Globus pallidus (tissue), 1 donor: ENCODE measurements at regions not wholly inside any gene's neighbourhood (a gene's known extent, or its start where the extent isn't known, plus 50 kb on each side); places are given as distances from the start of the nearest gene placed in this dataset.

ENCODE experiments used
- DNase-seq: peaks from one replicate; pipeline ENCODE4 v3.0.0-alpha.2; 2015; ENCODE audit warnings: low spot score

DNA sequence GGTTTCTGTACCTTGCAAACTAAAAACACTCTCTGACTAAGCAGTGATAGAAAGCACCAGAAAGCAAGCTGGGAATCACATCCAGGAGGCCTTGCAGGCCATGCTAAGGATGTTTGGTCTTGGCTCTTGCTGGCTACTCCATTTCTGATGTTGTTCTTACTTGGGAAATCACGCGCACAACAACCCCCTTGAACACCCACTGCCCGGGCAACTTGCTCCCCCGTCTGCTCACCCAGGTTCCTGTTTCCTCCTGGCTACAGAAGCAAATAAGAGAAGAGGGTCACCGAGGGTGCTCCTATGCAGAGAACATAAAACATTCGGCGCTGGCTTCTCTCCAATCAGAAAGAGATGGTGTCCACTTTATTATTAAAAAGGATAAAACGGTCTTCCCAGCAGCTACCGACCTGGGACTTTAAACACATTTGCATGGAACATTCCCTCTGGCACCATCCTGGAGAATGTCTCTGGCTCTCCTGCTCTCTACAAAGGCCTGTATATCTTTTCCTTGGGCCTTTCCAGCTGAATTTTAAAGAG lies 271.2 kb upstream of the RPL38 start:
- no peak for DNase-seq

DNA sequence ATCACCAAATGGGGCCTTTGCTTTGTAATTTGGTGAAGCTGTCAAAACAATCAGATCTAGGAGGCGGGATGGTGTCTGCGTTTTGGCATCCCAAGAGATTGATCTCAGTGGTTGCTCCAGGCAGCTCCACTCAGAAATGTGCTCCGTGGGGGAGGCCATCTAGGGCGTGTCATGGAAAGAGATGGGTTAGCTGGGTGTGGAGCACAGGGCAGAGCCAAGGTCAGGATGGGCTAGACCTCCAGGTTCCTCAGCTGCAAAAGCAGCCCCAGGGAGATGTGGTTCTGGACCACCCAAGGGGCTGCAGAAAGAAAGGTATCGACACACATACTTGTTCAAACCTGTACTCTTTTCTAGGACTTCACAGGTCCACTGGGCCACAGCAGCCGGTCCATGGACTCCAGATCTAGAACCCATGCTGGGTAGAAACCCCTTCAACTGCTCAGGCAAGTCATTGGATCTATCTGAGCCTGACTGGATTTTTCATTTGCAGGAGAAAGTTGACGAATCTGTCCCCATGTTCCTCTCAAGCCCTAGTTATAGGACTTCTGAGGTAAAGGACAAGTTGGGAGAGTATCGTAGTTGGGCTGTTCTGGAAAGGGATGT lies 270.2 kb upstream of the RPL38 start:
- DNase-seq: no peak

DNA sequence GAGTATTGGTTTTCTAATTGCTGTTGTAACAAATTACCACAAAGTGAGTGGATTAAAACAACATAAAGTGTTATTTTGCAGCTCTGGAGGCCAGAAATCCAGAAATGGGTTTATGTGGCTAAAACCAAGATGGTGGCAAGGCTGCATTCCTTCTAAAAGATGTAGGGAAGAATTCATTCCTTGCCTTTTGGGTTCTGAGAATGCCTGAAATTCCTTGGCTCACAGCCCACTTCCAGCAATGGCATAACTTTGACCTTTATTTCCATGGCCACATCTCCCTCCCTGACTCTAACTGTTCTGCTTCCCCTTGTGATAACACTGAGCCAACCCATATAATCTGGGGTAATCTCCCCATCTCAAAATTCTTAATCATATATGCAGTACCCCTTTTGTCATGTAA lies 269.6 kb upstream of the RPL38 start:
- DNase-seq: no peak

DNA sequence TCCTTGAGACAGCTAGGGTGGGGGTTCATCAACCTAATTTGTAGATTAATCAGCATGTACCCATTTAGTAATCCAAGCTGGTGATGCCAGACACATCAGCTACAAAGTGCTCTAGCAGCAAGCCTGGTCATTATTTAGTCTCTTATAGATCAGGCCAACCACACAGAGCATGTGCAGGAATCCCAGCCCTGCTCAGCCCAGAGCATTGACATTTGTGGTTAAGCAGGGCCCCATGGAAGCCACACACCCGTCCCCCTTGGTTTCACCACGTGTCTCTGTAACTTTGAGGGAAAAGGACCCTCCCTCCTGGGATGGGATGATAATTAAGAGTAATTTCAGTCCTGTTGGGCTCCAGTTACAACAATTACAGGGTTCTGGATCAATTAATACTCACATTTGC lies 268.8 kb upstream of the RPL38 start:
- DNase-seq: no peak

DNA sequence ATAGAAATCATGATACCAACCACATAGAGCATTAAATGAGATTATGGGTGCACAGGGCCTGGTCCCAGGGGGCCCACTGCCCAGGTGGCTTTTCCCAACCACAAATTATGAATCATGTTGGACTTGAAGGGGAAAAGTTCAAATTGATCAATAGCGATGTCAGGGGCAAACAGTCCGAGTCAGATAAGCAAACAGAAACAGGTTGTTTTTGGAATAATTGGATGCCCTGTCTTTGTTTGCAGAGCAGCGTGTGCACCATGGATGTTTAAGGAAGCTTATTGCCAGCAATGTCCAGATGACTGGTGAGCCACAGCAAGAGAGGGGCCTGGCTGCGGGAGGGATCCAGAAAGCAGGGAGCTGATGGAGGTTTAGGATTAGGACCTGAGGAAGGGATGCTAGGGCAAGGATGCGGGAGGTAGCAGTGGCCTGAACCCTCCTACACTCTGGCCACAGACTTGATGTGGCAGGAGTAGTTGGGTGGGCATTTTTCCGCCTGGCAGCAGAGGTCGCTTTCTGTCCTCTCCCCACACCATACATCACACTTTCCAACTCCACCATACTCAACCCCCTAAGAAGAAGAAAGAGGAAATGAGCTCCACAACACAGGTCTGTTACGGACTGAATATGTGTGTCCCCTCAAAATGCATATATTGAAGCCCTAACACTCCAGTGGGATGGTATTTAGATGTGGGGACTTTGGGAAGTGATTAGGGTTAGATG lies 266.4 kb upstream of the RPL38 start:
- no peak for DNase-seq

GRCh38 chr17:73938706-73939105 lies 264.8 kb upstream of the RPL38 start:
- no peak for DNase-seq

GRCh38 chr17:73939806-73940205 lies 263.7 kb upstream of the RPL38 start:
- no peak for DNase-seq

GRCh38 chr17:73940511-73940910 lies 263.0 kb upstream of the RPL38 start:
- no peak for DNase-seq

DNA sequence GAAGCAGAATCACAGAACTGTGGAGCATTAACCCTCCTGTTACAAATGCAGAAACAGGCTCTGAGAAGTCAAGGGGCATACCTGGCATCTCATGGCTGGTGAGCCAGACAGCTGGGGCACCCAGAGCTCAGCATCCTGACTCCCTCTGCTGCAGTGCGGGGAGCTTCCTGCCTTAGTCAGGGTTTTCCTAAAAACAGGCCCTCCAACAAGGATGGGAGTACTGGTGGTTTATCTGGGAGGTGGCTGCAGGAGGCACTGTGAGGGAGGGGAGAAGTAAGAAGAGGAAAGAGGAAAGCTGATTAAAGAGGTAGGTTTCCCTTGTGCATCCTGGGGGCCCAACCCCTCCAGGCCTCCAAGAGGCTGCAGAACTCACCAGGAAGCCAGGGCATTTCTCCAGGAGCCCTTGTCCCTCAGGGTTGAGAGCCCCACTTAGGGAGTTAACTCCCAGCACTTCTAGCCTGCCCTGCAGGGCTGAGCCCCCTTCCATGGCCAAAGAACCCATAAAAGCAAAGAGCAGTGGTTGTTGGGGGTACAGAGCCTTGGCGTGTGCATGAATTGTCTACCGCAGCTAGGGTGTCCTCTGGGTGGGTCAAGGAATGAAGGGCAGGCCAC lies 261.5 kb upstream of the RPL38 start:
- no peak for DNase-seq

DNA sequence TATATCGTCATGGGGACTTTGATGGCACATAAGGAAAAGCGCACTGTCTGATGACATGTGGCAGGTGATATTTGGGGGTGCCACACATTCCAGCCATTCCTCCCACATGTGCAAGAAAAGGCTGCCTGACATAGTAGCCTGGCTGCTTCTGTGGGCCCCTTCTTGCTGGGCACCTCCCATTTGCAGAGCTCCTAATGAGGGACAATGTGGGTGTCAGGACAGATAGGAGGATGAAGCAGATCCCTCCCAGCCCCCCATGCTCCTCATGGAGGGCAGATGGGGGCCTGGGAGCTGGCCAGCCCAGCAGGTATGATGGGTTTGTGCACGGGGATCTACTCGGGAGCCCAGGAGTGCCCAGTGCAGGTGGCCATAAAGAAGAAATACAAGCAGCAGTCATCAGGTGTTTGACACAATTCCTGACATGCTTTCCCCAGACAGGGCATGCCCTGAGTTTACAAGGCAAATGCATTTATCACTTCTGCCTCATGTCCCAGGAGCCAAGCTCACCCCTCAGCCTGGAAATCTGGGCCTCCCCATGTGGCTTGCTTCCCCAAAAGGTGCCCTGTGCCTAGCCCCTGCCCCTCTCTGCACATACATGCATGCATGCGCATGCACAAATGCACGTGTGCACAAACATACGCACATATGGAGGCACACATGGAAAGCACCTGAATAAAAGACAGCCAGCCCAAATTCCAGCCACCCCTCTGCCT lies 260.6 kb upstream of the RPL38 start:
- no peak for DNase-seq

DNA sequence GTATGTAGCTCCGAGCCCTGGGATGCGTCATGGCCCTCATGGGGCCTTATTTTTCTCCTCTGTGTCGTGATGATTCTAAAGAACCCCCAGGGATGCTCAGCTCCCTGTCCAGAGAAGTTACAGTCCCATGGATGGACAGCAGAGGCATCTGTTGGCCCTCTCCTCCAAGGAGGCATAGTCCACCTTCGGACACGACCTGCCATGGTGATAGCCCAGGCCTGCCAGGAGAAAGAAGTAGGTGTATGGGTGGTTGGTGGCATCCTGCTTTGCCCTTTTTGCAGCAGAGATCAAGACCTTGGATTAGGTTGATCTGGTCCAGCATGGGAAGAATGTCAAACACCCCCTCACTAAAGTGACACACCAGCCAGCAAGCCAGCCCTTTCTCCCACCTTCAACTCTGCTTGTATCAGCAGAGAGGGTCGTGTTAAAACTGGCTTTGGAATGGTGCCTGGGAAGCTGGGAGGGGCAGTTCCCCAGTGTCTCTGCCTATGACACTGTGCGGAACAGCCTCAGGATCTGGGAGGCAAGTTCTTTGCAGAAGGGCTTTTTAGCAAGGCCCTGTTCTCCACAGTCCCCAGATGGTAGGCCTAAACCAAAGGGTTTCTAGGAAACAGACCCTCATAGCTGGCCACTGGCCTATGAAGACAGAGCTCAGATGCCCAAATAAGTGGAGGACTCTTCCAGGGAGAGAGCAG lies 259.9 kb upstream of the RPL38 start:
- DNase-seq: no peak

GRCh38 chr17:73944366-73944765 lies 259.1 kb upstream of the RPL38 start:
- no peak for DNase-seq

DNA sequence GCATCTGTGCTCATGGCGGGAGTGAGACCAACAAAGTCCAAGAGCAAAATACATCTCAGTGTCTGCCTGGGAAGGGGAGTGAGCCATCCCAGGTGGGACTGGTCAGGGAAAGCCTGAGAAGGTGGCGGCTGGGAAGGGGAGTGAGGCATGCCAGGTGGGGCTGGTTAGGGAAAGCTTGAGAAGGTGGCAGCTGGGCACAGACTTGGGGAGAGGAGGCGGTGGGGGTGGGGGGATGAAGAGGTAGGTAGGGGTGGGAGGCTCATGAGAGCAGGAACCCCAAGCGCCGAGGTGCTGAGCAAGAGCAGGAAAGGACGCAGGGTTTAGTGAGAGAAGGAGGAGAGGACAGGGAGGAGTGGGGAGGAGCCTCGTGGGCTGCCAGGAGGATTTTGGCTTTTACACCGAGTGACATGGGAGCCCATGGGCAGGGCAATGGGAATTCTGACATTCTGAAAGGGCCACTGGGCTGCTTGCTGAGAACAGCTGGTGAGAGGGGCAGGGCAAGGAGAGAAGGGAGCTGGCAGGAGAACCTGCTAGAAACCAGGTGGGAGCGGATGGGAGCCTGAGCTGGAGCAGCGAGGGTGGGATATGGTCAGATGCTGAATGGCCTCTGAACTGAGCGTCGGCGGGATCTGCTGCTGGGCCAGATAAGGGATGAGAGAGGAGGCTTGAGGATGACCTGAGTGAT lies 256.1 kb upstream of the RPL38 start:
- no peak for DNase-seq

DNA sequence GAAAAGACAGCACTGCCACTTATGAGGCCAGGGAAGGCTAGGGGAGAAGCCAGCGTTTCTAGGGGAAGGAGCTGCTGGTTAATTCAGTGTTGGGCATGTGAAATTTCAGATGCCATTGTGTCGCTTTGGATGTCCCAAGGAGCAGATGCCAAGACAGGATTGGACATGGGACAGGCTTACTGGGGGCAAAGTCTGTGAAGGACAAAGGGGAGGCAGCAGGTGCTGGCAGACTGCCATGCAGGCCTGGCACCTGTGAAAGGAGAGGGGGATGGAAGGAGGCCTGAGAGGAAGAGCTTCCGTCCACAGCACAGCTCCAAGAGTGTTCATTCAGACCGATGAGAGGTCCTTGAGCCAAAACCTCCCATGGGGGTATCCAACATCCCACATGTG lies 255.5 kb upstream of the RPL38 start:
- DNase-seq: no peak

- no peak for DNase-seq
Observed at GRCh38 chr17:73949903-73950592, 253.4 kb upstream of the RPL38 start.

DNA sequence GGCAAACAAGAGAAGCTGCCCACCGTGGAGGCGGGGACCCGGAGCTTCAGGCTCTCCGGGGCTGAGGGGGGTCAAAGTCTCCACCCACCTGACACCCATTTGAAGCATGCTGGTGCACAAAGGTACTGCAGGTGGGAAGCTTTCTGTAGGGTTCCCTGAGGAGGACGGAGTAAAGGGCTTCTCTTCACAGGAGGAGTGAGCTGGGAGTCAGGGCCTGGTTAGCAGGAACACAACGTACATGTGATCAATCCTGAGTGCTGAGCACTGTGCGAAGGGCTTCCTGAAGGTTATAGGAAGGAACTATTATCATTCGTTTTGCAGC lies 252.9 kb upstream of the RPL38 start:
- DNase-seq: no peak

- DNase-seq: peak; percentile 12
Observed at GRCh38 chr17:73952082-73952479, 251.4 kb upstream of the RPL38 start.

GRCh38 chr17:73952480-73953205 lies 250.8 kb upstream of the RPL38 start:
- peak; percentile 17 for DNase-seq

DNA sequence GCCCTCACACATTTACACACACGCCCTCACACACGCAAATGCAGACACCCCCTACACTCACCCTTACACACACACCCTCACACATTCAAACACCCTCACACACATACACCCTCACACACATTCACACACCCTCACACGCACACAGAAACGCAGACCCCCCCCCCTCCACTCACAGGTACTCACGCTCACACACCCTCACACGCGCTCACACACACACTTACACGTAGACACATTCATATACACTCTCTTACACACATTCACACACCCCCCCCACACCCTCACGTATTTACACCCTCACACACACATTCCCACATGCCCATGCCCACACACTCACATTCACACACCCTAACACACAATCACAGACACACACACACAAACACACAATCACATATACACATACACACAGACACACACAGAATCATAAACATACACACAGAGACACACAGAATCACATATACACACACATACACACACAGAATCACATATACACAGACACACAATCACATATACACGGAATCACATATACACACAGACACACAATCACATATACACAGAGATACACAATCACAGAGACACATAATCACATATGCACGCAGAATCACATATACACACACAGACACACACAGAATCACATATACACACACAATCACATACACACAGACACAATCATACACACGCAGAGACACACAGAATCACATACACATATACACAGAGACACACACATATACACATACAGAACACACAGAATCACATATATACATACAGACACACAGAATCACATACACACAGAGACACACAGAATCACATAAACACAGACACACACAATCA lies 250.1 kb upstream of the RPL38 start:
- DNase-seq: no peak
